OCI-LY1 (cell line): ENCODE measurements at regions not wholly inside any gene's neighbourhood (a gene's known extent, or its start where the extent isn't known, plus 50 kb on each side); places are given as distances from the start of the nearest gene placed in this dataset.

Source experiments
- EZH2 ChIP-seq: fragments of 200-600 bp; sonication (generic), shearing (Covaris generic); IDR thresholded peaks from 2 replicates; pipeline ENCODE4 v1.8.0; 2017; ENCODE audit warnings: borderline replicate concordance, mixed run types, mild to moderate bottlenecking, antibody characterized with exemption, low read length, moderate library complexity, mixed read lengths
- TF ChIP-seq, protein P1 (sequence below): fragments of 200-600 bp; sonication (generic), shearing (Covaris generic); IDR thresholded peaks from 2 replicates; pipeline ENCODE4 v1.5.1; 2017; ENCODE audit warnings: mild to moderate bottlenecking, antibody characterized with exemption, low read length, moderate library complexity, mixed read lengths

DNA sequence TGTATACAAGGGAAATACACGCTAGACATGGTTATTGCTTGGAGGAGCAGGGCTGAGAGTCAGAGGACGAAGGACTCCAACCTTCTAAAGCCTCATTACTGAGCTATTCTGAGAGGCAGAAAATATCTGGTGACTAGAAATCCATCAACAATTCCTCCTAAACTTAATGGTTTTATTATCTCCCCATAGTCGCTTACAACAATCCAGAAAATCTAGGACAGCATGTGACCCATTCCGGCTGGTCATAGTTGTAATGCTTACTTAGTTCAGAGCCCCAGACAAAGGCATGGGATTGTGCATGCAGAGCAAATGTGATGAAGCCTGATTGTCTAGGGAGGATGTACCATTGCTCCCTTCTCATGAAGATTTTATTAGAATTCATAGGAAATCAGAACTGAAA, 114.5 kb upstream of the PLXNA2 start:
- TF ChIP-seq, protein P1, sequence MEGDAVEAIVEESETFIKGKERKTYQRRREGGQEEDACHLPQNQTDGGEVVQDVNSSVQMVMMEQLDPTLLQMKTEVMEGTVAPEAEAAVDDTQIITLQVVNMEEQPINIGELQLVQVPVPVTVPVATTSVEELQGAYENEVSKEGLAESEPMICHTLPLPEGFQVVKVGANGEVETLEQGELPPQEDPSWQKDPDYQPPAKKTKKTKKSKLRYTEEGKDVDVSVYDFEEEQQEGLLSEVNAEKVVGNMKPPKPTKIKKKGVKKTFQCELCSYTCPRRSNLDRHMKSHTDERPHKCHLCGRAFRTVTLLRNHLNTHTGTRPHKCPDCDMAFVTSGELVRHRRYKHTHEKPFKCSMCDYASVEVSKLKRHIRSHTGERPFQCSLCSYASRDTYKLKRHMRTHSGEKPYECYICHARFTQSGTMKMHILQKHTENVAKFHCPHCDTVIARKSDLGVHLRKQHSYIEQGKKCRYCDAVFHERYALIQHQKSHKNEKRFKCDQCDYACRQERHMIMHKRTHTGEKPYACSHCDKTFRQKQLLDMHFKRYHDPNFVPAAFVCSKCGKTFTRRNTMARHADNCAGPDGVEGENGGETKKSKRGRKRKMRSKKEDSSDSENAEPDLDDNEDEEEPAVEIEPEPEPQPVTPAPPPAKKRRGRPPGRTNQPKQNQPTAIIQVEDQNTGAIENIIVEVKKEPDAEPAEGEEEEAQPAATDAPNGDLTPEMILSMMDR: no peak
- no peak for TF ChIP-seq EZH2
